ENCODE measurements at regions not wholly inside any gene's neighbourhood (a gene's known extent, or its start where the extent isn't known, plus 50 kb on each side); places are given as distances from the start of the nearest gene placed in this dataset.

DNA sequence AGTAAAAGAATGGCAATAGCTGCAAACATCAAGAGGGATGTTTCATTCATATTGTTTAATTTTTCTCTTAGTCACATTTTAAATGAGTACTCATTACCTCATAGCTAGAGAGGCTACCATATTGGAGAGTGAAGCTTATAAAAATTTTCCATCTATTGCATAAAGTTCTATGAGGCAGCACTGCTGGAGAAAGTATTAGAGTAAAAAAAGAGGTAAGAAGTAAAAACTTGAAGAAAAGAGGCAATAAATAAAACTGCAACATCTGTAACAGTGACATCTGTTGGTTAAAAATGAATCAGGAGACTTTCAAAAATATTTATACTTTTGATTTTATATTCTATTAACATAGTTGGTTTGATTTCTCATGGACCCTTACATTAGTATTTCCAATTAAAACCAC lies 284.5 kb upstream of the SEMA3D start:
- TF ChIP-seq, protein P1, sequence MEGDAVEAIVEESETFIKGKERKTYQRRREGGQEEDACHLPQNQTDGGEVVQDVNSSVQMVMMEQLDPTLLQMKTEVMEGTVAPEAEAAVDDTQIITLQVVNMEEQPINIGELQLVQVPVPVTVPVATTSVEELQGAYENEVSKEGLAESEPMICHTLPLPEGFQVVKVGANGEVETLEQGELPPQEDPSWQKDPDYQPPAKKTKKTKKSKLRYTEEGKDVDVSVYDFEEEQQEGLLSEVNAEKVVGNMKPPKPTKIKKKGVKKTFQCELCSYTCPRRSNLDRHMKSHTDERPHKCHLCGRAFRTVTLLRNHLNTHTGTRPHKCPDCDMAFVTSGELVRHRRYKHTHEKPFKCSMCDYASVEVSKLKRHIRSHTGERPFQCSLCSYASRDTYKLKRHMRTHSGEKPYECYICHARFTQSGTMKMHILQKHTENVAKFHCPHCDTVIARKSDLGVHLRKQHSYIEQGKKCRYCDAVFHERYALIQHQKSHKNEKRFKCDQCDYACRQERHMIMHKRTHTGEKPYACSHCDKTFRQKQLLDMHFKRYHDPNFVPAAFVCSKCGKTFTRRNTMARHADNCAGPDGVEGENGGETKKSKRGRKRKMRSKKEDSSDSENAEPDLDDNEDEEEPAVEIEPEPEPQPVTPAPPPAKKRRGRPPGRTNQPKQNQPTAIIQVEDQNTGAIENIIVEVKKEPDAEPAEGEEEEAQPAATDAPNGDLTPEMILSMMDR (IDR thresholded peaks at IDR 0.05): no peak
- TF ChIP-seq EP300 (IDR thresholded peaks at IDR 0.05): no peak
- no peak for TF ChIP-seq POLR2A (IDR thresholded peaks at IDR 0.05)
